ENCODE measurements at regions not wholly inside any gene's neighbourhood (a gene's known extent, or its start where the extent isn't known, plus 50 kb on each side); places are given as distances from the start of the nearest gene placed in this dataset.

DNA sequence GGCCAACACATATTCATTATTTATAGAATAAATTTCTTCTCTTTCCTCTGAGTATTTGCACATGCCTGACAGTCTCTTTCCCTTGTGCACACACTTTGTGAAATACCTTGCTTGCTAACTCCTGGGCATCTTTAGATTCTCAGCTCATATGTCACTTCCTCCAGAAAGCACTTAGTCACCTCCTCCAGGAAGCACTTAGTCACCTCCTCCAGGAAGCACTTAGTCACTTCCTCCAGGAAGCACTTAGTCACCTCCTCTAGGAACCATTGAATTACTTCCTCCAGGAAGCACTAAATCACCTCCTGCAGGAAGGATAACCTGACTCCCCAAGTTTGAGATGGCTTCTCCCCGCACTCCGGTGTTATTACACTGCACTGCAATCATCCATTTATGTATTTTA lies 462.5 kb upstream of the EEF2KMT start:
- DNase-seq, result no peak

DNA sequence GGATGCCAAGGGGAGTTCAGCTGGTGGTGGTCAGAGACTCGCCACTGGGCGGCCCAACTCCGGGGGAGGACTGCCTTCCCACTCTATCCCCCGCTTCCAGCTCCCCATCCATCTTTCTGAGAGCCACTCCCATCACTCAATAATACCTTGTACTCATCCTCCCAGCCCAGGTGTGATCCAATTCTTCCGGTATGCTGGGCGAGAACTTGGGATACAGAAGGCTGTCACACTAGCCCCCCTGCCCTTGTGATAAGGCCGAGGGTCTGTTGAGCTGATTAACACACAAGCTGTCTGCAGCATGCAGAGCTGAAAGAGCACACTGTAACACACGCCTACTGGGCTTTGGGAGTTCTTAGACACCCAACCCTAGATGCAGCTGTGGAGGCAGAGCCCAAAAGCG lies 460.4 kb upstream of the EEF2KMT start:
- DNase-seq, result no peak

DNA sequence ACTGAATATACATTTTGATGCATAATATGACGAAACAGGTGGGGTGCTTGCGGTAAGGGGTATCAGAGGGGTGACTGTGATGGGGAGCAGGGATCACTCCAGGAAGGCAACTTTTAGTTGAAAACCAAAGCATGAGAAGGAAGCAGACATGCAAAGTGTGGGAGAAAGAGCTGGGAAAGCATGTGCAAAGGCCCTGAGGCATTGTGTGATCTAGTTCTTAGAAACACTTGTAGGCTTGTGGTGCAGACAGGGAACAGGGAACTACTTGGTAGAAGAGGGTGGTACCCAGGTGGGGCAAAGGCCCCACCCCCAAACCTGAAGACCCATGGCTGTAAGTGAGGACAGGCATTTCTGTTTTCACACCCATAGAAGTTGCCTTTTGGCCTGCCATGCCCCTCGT lies 459.9 kb upstream of the EEF2KMT start:
- DNase-seq, result no peak

DNA sequence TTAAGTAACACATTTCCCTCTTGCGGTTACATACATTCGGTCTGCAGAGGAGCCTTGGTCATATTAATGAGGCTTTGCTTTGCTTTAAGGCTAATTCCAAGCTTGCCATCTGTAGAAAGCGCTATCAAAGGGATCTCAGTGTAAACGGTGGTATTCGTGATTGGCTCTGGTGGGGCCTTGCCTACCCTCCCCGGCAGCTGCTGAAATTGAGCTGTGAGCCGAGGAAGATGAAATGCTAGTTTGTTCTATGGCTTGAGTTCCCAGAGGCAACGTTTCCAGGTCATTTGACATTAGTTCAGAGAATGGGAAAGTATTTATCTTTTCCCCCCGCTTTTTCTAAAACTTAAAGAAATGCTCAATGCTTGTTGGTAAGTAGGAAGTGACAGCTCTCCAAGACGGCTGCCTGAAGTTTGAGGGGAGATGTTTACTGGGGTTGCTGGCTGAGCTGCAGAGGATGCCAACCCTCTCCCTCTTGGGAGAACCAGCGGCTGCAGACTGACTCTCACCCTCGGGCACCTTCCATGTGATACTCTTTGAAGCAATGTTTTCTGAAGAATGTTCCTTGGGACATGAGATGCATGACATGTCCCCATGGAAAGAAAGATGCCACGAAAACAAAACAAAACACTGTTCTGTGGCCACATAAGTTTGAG lies 458.7 kb upstream of the EEF2KMT start:
- DNase-seq, result no peak

DNA sequence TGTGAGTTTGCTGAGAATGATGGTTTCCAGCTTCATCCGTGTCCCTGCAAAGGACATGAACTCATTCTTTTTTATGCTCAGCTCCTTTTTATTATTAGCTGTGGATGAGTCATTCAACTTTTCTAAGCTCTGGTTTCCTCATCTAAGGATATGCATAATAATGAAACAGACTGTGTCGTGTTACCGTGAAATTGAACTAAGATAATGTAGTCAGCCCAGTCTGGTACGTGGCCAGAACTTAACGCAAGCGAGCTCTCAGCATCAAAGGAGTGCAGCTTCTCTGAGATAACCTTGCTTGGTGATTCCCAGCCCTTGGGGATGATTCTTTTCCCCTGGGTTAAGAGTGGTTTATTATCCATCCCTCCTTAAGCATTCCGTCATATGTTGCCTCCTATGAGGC lies 454.3 kb upstream of the EEF2KMT start:
- no peak for DNase-seq

DNA sequence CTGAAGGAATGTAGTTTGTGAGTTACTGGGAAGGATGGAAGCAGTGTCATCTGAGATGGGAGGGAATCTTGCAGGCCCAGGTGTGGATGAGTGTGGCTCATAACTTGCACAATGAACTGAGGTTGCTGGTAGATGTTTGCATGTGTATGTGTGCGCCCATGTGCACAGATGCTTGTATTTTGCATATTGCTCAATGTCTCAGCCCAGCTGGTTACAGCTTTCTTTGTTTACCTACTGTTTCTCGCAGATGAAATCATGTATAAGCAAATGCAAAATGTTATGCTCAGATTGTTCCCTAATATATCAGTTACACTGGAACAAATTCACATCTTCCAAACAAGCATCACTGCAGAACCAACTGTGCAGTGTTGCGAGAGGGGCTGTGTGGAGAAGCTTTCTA lies 452.2 kb upstream of the EEF2KMT start:
- no peak for DNase-seq

DNA sequence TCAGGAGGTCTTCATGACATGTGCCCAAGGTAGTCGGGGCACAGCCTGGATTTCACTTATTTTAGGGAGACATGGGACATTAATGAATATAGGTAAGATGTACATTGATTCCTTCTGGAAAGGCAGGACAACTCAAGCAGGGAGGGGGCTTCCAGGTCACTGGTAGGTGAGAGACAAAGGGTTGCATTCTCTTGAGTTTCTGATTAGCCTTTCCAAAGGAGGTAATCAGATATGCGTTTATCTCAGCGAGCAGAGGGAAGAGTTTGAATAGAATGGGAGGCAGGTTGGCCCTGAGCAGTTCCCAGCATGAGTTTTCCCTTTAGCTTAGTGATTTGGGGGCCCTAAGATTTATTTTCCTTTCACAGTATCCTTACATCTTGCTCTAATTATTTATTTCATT lies 443.8 kb upstream of the EEF2KMT start:
- no peak for DNase-seq

DNA sequence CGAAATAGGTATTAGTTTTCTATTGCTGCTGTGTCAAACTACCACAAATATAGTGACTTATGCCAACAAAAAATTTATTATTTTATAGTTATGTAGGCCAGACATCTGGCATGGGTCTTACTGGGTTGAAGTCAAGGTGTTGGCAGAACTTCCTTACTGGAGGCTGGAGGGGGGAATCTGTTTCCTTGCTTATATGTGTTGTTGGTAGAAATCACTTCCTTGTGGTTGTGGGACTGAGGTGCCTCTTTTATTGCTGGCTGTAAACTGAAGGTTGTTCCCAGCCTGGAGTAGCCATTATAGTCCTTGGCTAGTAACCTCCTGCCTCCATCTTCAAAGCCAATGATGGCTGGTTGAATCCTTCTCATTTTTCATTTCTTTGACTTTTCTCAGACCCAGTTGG lies 439.8 kb upstream of the EEF2KMT start:
- no peak for DNase-seq

DNA sequence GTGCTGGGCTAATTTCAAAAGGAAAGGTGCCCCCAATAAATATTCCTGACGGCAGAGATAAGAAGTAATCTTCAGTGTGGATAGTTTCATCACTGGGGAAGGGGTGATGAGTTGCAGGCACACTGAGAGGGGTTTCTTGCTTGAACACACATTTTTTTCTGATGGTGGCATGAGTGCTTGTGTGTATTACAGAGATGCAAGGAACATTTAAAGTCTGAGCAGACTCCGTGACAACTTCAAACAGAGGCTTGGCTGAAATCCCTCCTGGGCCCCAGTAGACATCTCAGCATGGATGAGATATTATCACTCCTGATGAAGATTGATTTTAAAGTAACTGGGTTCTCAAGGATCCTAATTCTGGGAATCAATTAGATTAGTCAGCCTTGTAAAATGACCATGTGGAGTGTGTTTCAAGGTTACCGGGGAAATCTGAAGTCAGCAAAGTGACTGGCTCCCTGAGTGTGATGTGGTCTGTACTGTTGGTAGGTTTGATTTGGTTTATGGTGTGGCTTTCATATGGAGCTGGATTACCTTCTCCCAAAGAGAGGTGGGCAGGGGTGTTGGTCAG lies 435.8 kb upstream of the EEF2KMT start:
- no peak for DNase-seq

DNA sequence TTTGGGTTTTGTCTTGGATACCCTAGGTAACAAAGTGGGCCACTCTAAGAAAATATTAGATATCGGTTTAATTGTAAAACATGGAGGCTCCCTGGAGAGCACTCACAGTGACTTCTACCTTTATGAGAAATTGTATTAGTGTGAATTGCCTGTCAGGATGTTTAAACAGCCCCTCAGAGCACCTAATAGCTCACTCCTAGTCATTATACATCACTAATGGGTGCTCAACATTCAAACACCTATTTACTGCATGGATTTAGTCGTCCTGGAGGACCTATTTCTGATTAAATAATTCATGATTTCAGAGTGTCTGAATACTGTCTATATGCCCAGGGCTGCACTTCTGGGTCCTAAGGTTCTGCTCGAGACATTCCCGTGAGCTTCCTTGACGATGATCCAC lies 430.2 kb upstream of the EEF2KMT start:
- DNase-seq, result no peak

DNA sequence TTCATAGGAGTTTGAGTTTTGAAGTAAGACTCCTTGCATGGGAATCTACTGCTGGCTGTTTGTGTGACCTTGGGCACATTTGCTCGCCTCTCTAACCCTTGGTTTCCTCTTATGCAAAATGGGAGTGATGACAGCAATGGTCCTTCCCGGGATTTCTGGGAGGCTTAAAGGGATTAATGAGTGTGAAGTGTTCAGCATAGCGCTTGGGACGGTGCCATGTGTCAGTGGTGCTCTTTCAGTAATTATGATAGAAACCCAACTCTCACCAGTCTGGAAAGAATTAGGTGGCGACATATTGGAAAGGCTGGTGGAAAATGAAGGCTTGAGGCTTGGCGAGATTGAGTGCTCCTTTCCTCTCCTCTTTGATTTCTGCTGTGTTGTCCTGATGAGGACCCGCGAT lies 429.2 kb upstream of the EEF2KMT start:
- DNase-seq, result no peak

DNA sequence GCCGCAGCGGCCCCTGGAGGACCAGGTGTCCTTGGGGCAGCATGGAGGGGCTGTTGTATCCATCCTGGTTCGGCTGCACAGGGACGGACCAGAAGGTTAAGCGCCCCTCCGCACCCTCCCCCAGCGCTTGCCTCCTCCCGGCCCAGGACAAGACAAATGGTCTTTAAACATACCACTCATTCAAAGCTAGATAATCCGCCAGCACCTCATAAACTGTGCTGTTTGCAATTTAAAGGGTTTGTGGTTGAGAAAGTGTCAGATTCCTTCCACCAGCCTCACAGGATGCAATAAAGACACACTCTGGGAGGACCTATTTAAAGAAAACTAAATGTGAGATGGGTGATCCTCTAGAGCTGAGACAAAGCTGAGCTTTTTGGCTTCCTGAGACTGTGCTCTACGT lies 426.2 kb upstream of the EEF2KMT start:
- DNase-seq, result no peak

DNA sequence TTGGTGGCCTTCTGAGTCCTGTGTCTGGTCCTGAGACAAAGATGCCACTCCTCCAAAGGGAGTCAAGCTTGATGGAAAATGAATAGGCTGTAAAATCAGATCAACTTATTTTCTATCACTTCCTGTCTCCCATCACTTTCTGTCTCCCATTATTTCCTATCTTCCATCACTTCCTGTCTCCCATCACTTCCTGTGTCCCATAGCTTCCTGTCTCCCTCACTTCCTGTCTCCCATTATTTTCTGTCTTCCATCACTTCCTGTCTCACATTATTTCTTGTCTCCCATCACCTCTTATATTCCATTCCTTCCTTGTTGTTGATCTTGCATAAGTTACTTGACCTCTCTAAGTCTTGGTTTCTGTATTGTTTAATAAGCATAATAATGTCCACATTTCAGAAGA lies 418.5 kb upstream of the EEF2KMT start:
- DNase-seq, result no peak

DNA sequence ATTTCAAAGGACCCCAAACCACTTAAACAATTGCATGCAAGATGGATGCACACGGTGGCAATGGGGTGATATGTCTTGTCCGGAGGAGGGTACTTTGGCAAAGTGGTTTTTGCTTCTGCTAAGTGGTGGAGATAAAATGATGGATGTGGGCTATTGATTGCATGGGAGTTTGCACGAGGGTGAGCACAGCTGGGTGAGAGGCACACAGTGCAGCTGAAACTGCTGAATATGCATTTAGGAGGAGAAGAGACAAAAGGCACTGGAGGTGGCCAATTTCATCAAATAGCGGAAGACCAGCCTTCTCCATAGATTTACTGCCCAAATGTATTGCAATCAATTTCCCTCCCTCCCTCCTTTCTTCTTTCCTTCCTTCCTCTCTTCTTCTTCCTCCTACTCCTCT lies 414.4 kb upstream of the EEF2KMT start:
- no peak for DNase-seq

DNA sequence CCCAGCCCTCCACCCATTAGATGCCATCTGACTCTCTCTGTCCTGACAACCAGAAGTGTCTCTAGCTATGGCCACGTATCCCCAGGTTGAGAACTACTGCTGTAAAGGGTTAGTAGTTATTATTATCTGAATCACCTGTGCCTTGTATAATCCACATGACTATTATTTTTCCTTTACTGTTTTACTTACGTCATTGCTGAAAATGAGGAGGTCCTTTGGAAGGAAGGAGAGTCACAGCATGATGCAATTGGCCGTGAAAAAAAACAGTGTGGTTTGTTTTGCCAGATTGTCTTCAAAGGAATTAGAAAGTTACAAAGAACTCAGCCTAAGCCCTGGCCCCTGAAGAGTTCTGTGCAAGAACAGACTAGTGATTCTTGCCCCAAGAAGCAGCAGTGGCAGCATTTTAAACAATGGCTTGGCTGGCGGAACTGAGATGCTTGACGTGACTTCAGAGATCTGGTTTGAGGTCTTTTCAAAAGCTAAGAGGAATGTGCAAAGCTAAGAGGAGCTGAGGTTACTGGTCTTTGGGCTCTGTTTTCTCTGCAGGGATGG lies 413.3 kb upstream of the EEF2KMT start:
- no peak for DNase-seq

DNA sequence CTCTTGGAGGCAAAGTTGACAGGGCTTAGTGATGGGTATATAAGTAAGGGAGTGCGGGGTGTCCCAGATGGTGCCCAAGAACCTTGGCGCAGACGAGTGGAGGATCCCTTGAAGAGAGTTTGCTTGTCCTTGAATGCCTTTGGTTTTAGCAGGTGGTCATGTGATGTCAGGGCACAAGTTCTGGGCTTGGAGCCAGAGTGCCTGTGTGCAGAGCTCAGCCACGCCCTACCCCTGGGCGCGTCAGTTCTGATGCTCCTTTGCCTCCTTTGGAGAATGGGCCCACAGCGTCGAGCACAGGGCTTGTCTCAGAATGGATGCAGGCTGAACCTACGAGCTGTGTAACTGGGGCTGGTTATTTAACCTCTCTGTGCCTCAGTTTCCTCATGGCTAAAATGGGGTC lies 412.2 kb upstream of the EEF2KMT start:
- no peak for DNase-seq

DNA sequence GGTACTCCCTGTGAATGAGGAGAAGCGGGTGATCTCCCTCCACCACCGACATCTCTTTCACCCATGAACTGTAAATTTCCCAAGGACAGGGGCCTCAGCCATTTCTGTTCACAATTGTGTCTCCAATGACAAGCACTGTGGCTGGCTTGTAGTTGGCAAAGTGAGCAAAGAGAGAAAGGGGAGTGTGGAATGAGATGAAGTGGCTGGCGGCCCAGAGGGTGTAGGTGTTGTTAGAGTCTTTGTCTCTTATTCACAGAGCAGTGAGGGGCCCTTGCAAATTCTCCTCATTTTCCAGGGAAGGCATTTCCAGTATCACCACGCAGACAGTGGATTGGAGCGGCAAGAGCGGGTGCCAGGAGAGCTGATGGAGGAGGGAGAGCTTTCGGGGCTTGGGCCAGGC lies 411.7 kb upstream of the EEF2KMT start:
- DNase-seq, result no peak

DNA sequence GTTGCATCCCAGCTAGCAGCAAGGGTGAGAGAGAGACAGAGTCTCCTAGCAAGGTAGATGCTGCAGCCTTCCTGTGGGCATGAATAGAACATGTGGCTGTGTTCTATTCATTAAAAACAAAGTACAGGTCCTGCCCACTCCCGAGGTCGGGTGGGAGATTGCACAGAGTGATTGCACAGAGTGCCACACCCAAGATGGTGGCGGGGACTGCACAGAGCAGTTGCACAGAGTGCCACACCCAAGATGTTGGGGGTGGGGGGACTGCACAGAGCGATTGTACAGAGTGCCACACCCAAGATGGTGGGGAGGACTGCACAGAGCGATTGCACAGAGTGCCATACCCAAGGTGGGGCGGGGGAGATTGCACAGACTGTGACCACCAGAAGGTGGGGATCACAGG lies 410.8 kb upstream of the EEF2KMT start:
- DNase-seq, result no peak

DNA sequence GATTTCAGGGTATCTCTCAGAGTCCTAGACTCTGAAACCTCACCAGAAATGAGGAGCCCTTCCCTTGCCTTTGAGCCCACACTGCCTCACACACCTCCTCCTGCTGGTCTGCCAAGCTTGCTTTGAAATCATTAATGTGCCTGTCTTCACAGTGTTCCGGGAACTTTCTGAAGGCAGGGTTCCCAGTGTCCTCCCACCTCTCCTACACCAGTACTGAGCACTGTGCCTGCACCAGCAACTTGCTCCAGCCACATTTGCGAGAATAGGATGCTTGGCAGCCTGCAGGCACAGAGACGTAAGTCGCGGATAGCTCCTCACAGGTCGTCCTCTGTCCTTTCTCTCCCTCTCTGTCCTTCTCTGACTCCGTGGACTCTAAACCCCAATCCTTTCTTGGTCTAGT lies 408.4 kb upstream of the EEF2KMT start:
- DNase-seq, result no peak

DNA sequence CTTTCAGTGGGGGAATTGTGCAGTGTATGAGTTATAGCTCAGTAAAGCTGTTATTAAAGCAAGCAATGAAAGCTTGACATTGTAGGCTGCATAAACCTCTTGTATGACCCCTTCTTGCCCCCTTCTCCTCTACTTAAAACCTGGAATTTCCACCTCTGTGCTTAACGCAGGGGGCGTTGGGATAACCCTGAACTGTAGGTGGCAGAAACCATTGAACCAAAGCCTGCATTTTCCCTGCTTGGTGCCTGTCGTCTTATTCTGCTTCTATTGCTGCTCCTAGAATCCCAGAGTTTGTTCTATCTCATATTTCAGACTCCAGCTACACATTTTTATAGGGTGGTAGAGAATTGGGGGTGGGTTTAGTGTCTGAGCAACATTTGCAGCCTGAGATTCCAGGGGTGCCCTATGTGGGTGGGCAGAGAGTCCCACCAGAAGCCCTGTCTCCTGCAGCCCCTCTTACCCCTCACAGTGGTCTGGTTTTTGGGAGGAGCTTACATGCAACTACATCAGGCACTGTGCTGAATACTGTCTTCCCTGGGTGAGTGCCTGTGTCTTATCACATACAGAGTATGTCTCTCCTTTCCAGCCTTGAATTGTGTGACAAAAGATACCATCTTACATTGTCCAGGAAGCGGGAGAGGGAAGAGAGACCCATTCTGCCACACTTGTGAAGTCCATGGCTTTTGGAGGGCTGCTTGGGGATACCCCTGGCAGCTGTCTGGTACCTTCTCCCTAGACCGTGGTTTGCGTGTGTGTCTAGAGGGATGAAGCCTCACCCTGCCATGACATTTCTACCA lies 407.7 kb upstream of the EEF2KMT start:
- no peak for DNase-seq

DNA sequence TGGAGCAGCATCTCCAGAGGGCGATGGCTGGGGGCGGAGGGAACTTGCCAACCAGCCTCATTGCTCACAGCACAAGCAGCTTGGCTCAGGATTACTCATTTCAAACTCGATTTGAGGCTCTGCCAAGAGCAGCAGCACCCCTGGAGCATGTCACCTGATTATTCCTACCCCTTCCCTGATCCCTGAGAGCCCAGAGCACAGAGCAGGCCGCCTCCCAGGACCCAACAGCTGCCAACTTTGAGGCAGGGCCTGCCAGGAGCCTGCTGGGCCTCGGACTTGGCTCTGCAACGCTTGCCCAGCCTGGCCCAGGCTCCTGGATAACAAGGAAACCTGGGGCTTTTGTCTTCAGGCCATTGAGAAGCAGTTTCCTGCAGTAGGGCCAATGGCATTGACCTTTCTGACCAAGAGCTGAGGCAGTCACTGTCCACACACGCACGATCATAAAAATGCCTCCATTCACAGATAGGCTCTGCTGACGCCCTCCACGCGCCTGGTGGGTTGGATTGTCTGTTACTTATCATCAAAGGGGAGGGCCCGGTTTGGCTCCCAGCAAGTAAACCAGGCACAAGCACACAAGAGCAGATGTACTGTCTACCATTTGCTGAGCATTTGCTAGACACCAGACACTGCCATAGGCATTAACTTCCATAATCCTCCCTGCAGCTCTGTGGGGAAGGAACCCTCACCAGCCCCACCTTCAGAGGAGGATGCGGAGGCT lies 406.6 kb upstream of the EEF2KMT start:
- DNase-seq, result peak; percentile 63

DNA sequence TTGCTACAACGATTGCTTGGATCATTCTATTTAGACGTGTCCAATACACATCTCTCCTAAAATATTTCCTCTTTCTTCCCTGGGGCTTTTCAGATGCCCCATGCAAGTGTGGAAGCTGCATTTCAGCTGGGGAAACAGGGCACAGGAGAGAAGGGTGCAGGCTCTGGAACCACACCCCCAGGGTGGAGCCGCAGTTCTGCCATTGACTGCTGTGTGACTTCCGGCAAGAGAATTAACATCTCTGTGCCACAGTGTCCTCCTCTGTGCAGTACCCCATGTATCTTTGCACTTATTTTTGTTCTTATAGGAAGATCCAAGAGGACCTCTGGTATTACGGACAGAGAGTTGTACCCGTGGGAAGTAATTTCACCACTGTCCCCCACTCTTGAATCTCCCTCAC lies 405.3 kb upstream of the EEF2KMT start:
- no peak for DNase-seq

DNA sequence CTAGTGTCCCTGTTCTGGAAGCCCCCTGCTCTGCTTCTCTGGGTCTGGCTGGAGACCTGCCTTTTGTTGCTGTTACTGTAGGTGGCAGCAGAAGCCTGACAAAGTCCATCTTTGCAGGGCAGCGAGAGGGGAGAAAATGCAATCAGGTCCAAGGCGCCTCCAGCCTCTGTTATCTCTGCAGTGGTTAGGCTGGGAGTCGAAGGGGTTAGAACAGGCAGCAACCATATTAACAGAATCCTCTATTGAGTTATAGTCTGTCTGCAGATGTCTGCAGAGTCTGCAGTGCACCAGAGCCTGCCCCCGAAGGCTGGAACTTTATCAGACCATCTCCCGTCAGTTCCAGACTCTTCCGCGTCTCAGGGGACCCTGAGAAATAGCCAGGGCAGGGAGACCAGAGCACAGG lies 404.9 kb upstream of the EEF2KMT start:
- peak; percentile 30 for DNase-seq

DNA sequence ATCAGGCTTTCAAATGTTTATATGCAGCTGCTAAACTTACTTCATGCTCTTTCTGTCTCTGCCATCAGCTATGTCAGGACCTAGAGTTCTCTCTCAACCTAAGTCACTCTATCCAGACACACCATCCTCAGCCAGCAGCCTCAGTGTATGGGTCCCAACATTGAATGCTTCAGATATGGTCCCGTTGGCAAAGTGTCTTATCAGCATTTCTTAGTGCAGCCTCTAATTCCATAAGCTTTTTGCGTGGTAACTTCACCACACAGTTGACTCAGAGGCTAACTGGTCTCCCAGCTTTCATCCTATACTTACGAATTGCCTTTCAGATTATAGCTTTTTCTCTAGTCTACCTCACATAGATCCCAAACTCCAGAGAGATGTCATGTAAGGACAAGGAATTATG lies 402.9 kb upstream of the EEF2KMT start:
- no peak for DNase-seq

Data from midbrain (tissue), 1 donor.